Skeletal muscle tissue (tissue), 3 donors: ENCODE measurements at regions not wholly inside any gene's neighbourhood (a gene's known extent, or its start where the extent isn't known, plus 50 kb on each side); places are given as distances from the start of the nearest gene placed in this dataset.

ENCODE experiments used
- H3K27ac ChIP-seq: one replicate; pipeline ENCODE4 v1.7.0; 2013; ENCODE audit warnings: mild to moderate bottlenecking, low read depth, low read length, inconsistent platforms
- H3K27me3 ChIP-seq, 3 donors: one replicate each; pipeline ENCODE4 v1.7.0; 2013; ENCODE audit warnings: low read length in 3 of 3; ENCODE audit not compliant: control insufficient read depth in 3 of 3, insufficient read depth in 3 of 3
- H3K36me3 ChIP-seq, 3 donors: one replicate each; pipeline ENCODE4 v1.7.0; 2013; ENCODE audit warnings: low read length in 3 of 3; ENCODE audit not compliant: control insufficient read depth in 3 of 3, insufficient read depth in 3 of 3
- H3K4me1 ChIP-seq, 3 donors: one replicate each; pipeline ENCODE4 v1.7.0; 2013; ENCODE audit warnings: low read length in 3 of 3, mild to moderate bottlenecking in 3 of 3; ENCODE audit not compliant: control insufficient read depth in 3 of 3, insufficient read depth in 3 of 3
- H3K4me3 ChIP-seq, 3 donors: one replicate each; pipeline ENCODE4 v1.7.0; 2013; ENCODE audit warnings: low read length in 3 of 3
- H3K9ac ChIP-seq, 3 donors: one replicate each; pipeline ENCODE4 v1.7.0; 2013; ENCODE audit warnings: low read length in 3 of 3, mild to moderate bottlenecking in 3 of 3, moderate library complexity in 2 of 3, low read depth in 1 of 3
- H3K9me3 ChIP-seq, 3 donors: one replicate each; pipeline ENCODE4 v1.7.0; 2013; ENCODE audit warnings: low read length in 3 of 3; ENCODE audit not compliant: control insufficient read depth in 3 of 3
- donor health status: Osteomylitis.

DNA sequence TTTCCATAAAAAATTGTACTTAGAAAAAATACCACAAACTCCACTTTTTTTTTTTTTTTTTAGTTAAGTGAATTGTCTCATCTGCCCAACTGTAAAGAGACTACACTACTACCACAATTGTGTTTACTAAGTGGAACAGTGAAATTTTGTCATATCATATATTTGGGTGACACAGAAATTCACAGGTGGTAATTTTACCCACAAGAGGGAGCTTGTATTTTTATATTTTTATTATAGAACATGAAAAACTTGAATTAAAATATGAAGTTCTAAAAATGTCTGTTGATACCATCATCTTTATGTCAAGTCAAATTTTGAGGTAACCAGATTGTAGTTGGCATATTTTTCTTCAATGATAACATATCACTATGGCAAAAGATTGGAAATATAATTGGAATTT is 329.4 kb upstream of the SOX5 start:
- Histone ChIP-seq H3K27me3 (no peaks in the 10 kb centered on the region), H3K4me1 (no peaks in the 10 kb centered on the region), H3K27ac (no peak overlapping the region), H3K36me3 (no peaks in the 10 kb centered on the region), H3K9ac (no peak overlapping the region), H3K9me3 (no peaks in the 10 kb centered on the region), H3K4me3 (no peak overlapping the region)

DNA sequence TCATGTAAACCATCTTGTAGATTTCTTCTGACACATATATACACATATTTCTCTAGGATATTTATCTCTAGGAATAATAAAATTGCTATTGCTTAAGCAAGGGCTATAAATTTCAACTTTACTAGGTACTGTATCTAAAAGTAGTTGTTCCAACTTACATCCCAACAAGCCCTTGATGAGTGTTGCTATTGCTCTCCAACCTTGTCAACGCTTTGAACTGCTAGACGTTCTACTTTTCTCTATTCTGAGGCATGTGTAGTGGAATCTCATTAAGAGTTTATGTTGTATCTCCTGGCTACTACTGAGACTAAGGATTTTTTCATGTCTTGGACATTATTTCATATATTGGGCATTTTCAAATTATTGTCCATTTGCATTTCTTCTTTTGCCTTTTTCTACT is 321.5 kb upstream of the SOX5 start:
- H3K4me1 ChIP-seq, result no peaks in the 10 kb centered on the region
- no peaks in the 10 kb centered on the region for H3K27me3 ChIP-seq
- no peaks in the 10 kb centered on the region for H3K9me3 ChIP-seq
- no peak overlapping the region for H3K9ac ChIP-seq
- no peak overlapping the region for H3K27ac ChIP-seq
- H3K4me3 ChIP-seq, result no peak overlapping the region
- H3K36me3 ChIP-seq, result no peaks in the 10 kb centered on the region

DNA sequence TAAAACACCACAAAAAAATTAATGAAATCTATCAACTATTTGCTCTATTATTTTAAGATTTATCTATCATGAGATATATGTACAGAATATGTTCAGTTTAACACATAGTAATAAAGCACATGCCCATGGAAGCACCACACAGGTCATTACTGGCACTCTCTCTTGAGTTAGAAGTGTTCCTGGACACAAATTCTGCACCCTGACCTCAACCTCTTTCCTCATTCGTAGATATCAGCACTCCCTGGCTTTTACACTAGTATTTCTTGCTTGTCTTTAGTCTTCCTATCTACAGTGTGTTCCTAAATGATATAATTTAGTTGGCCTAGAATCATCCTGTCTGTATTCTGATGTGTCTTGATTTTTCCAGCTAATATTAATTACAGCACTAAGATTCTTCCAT is 321.0 kb upstream of the SOX5 start:
- Histone ChIP-seq H3K9ac (no peak overlapping the region), H3K4me1 (no peaks in the 10 kb centered on the region), H3K9me3 (no peaks in the 10 kb centered on the region), H3K4me3 (no peak overlapping the region), H3K27ac (no peak overlapping the region), H3K27me3 (no peaks in the 10 kb centered on the region), H3K36me3 (no peaks in the 10 kb centered on the region)

DNA sequence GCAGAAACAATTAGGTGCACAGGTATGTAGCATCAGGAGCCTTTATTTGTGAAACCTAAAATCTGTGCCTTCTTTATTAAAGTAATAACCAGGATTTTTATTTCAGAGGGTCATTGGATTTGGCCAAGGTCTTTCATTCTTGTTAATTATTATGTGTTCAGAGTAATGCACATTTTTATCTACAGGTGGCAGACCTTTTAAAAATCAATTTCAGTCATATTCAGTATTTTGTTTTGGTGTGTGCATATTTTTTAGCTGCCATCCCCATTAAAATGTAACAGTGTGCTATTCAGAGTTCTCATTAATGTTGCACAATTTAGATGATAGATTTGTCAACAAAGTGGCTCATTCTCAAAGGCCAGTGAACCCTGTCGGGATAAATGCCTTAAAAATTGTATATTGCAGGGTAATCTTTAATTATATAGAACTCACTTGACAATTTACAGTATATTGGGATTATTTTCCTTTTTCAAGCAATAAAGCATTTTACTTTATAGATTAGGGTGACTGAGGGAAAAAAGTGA is 319.3 kb upstream of the SOX5 start:
- no peaks in the 10 kb centered on the region for H3K9me3 ChIP-seq
- no peaks in the 10 kb centered on the region for H3K4me1 ChIP-seq
- H3K9ac ChIP-seq, result no peak overlapping the region
- no peaks in the 10 kb centered on the region for H3K27me3 ChIP-seq
- H3K4me3 ChIP-seq, result no peak overlapping the region
- H3K36me3 ChIP-seq, result no peaks in the 10 kb centered on the region
- H3K27ac ChIP-seq, result no peak overlapping the region

DNA sequence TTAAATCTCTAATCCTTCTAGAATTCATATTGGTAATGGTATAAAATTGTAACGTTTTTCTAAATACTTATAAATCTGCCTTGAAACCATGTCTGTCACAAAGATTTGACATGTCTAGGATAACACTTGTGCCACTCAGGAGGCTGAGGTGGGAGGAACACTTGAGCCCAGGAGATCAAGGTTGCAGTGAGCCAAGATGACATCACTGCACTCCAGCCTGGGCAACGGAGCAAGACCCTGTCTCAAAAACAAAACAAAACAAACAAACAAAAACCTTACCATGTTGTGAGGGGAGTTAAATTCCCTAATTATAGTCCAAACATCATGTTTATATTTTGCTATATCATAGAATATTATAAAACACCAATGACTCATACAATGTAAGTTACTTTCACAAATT is 317.5 kb upstream of the SOX5 start:
- H3K9me3 ChIP-seq, result no peaks in the 10 kb centered on the region
- no peaks in the 10 kb centered on the region for H3K4me1 ChIP-seq
- H3K36me3 ChIP-seq, result no peaks in the 10 kb centered on the region
- H3K9ac ChIP-seq, result no peak overlapping the region
- H3K27ac ChIP-seq, result no peak overlapping the region
- H3K27me3 ChIP-seq, result no peaks in the 10 kb centered on the region
- H3K4me3 ChIP-seq, result no peak overlapping the region

DNA sequence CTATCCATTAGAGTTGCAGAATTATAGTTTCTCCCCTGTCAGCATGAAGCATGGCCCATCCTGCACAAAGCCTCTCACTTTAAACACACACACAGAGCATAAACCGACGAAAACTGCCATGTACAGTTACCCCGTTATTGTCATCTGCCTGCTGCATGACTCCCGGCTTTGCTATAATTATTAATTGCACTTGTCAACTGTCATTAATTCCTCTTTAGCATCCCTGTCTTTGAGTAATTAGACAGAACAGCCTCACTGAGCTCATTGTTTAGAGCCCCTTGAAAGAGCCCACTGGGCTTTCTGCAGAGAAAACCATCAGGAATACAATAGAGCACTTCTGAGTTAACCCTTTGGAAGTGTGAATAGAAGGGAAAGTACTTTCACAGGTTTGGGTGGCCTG is 307.2 kb upstream of the SOX5 start:
- Histone ChIP-seq H3K9me3 (no peaks in the 10 kb centered on the region), H3K27ac (no peak overlapping the region), H3K36me3 (no peaks in the 10 kb centered on the region), H3K27me3 (no peaks in the 10 kb centered on the region), H3K4me1 (no peaks in the 10 kb centered on the region), H3K4me3 (no peak overlapping the region), H3K9ac (no peak overlapping the region)

DNA sequence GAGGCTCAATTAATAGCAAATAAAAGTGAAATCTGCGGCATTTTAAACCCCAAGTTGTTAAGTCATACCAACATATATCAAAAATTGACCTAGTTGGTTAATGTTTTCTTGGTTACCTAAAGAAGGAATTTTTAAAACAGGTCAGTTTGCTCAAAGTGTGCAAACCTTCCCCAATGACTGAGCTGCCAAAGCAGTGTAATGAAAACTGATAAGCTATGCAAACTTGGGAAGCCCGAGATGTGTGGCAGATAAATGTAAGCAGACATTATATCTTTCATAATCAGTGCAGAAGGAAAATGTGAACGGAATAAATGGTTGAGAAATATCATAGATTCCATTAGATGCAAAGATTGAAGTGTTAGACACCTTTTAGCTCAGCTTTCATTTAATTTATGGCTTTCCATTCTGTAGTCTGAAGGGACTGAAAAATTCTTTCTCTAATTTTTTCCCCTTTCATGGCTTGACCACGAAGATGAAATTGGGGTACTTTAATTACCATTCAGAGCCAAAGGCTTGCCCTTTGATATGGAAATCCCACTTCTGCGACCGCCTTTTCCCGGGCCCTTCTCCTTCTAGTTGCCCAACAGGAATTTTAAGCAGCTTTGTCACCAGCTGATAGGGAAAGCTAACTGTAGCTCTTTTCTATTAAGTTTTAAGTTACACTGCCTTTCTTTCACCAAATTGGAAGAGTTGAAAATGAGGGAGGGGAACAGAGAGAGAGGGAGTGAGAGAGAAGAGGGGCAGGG is 306.6 kb upstream of the SOX5 start:
- no peak overlapping the region for H3K4me3 ChIP-seq
- H3K36me3 ChIP-seq, result no peaks in the 10 kb centered on the region
- H3K27ac ChIP-seq, result no peak overlapping the region
- no peaks in the 10 kb centered on the region for H3K9me3 ChIP-seq
- H3K4me1 ChIP-seq, result no peaks in the 10 kb centered on the region
- no peak overlapping the region for H3K9ac ChIP-seq
- no peaks in the 10 kb centered on the region for H3K27me3 ChIP-seq

DNA sequence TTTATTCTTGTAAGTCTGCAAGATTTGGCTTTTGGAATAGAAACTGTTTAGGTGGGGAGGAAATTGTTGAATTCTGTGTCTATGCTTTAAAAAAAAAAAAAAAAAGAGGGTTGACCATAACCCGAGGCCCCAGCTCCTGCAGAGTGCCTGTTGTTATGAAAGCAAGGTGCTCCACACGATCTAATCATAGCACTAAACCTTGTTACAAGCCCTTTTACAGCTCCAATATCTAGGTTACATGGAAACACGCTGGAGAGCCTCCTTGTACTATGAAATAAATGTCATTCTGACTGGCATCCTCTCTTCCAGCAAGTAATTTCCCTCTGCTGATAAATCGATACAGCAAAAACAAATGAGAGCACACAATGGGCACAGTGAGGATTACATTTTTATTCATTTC is 303.1 kb upstream of the SOX5 start:
- H3K9ac ChIP-seq, result no peak overlapping the region
- H3K27me3 ChIP-seq, result no peaks in the 10 kb centered on the region
- H3K27ac ChIP-seq, result no peak overlapping the region
- no peaks in the 10 kb centered on the region for H3K9me3 ChIP-seq
- H3K4me1 ChIP-seq, result no peaks in the 10 kb centered on the region
- H3K4me3 ChIP-seq, result no peak overlapping the region
- H3K36me3 ChIP-seq, result no peaks in the 10 kb centered on the region

DNA sequence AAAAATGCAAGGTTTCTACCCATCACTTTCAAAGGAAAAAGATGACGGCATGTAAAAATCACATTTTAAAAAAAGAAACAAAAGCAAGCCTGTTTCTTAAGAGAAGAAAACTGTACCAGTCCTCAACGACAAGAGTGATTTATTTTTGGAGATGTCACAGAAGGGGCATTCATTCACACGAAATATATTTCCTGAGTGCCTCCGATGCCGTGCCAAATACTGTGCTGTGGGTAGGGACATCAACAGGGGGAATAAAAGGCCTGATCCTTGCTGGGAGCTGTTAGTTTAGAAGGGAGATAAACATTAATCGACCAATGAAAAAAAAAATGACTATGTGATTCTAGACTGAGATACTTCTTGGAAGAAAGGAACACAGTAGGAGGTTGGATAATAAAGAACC is 297.5 kb upstream of the SOX5 start:
- no peaks in the 10 kb centered on the region for H3K27me3 ChIP-seq
- no peak overlapping the region for H3K9ac ChIP-seq
- H3K9me3 ChIP-seq, result no peaks in the 10 kb centered on the region
- no peaks in the 10 kb centered on the region for H3K4me1 ChIP-seq
- H3K4me3 ChIP-seq, result no peak overlapping the region
- no peaks in the 10 kb centered on the region for H3K36me3 ChIP-seq
- H3K27ac ChIP-seq, result no peak overlapping the region

DNA sequence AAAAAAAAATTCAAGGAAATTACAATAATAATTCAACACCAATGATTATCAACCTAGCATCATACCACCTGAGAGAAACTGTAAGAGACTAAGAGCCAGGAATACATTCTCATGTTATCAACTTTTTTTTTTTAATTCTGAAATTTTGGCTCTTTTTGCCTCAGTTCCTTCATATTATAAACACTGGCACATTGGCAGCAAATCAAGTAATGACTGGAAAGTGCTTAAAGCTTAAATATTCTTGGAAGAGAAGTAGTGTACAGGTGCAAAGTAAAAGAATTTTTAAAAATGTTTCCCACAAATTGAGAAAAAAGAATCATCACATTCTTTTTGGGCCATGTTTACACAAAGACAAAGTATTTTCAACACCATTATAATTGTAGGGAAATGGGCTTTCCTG is 296.9 kb upstream of the SOX5 start:
- H3K9ac ChIP-seq, result no peak overlapping the region
- H3K27me3 ChIP-seq, result no peaks in the 10 kb centered on the region
- no peaks in the 10 kb centered on the region for H3K36me3 ChIP-seq
- H3K27ac ChIP-seq, result no peak overlapping the region
- no peaks in the 10 kb centered on the region for H3K9me3 ChIP-seq
- H3K4me1 ChIP-seq, result no peaks in the 10 kb centered on the region
- no peak overlapping the region for H3K4me3 ChIP-seq
